ENCODE measurements at regions not wholly inside any gene's neighbourhood (a gene's known extent, or its start where the extent isn't known, plus 50 kb on each side); places are given as distances from the start of the nearest gene placed in this dataset.
"Not testable (repeated sequence)": the region's sequence is repeated elsewhere in the genome, so short reads cannot be mapped to it uniquely, and the experiment has no call there.

GRCh38 chr4:58871509-58871908 is 1761.3 kb upstream of the IGFBP7 start:
- no peak for DNase-seq (ENCODE audit: low spot score)

- DNase-seq (ENCODE audit: low spot score): no peak
These were observed 1738.8 kb upstream of the IGFBP7 start for GRCh38 chr4:58849026-58849425.

GRCh38 chr4:58843455-58843854 is 1733.3 kb upstream of the IGFBP7 start:
- DNase-seq (ENCODE audit: low spot score): no peak

GRCh38 chr4:58833126-58833525 is 1722.9 kb upstream of the IGFBP7 start:
- DNase-seq (ENCODE audit: low spot score): no peak

GRCh38 chr4:58825278-58825677 is 1715.1 kb upstream of the IGFBP7 start:
- DNase-seq (ENCODE audit: low spot score): no peak

GRCh38 chr4:58818560-58818959 is 1708.4 kb upstream of the IGFBP7 start:
- not testable (repeated sequence) for DNase-seq (ENCODE audit: low spot score)

GRCh38 chr4:58809948-58810347 is 1699.8 kb upstream of the IGFBP7 start:
- DNase-seq (ENCODE audit: low spot score): no peak

- no peak for DNase-seq (ENCODE audit: low spot score)
These were observed 1699.2 kb upstream of the IGFBP7 start for GRCh38 chr4:58809366-58809765.

- no peak for DNase-seq (ENCODE audit: low spot score)
These were observed 1698.6 kb upstream of the IGFBP7 start for GRCh38 chr4:58808817-58809216.

- no peak for DNase-seq (ENCODE audit: low spot score)
These were observed 1697.8 kb upstream of the IGFBP7 start for GRCh38 chr4:58807843-58808615.

- peak; percentile 66 for DNase-seq (ENCODE audit: low spot score)
These were observed 1666.4 kb upstream of the IGFBP7 start for GRCh38 chr4:58776627-58777026.

GRCh38 chr4:58767598-58767997 is 1657.4 kb upstream of the IGFBP7 start:
- no peak for DNase-seq (ENCODE audit: low spot score)

- no peak for DNase-seq (ENCODE audit: low spot score)
These were observed 1656.6 kb upstream of the IGFBP7 start for GRCh38 chr4:58766763-58767162.

- no peak for DNase-seq (ENCODE audit: low spot score)
These were observed 1651.4 kb upstream of the IGFBP7 start for GRCh38 chr4:58761563-58761962.

GRCh38 chr4:58760737-58761136 is 1650.6 kb upstream of the IGFBP7 start:
- DNase-seq (ENCODE audit: low spot score): peak; percentile 1

GRCh38 chr4:58760100-58760499 is 1649.9 kb upstream of the IGFBP7 start:
- DNase-seq (ENCODE audit: low spot score): no peak

- DNase-seq (ENCODE audit: low spot score): no peak
These were observed 1639.0 kb upstream of the IGFBP7 start for GRCh38 chr4:58749206-58749605.

GRCh38 chr4:58740897-58741296 is 1630.7 kb upstream of the IGFBP7 start:
- no peak for DNase-seq (ENCODE audit: low spot score)

GRCh38 chr4:58739275-58739674 is 1629.1 kb upstream of the IGFBP7 start:
- DNase-seq (ENCODE audit: low spot score): no peak

GRCh38 chr4:58738375-58738774 is 1628.2 kb upstream of the IGFBP7 start:
- DNase-seq (ENCODE audit: low spot score): no peak

GRCh38 chr4:58734030-58734674 is 1624.0 kb upstream of the IGFBP7 start:
- DNase-seq (ENCODE audit: low spot score): peak; percentile 4

- DNase-seq (ENCODE audit: low spot score): peak; percentile 54
These were observed 1622.8 kb upstream of the IGFBP7 start for GRCh38 chr4:58732973-58733372.

- no peak for DNase-seq (ENCODE audit: low spot score)
These were observed 1613.8 kb upstream of the IGFBP7 start for GRCh38 chr4:58723954-58724353.

GRCh38 chr4:58711039-58711438 is 1600.9 kb upstream of the IGFBP7 start:
- DNase-seq (ENCODE audit: low spot score): no peak

All from RKO (cell line).